CD14-positive monocyte (primary cell): ENCODE measurements at regions not wholly inside any gene's neighbourhood (a gene's known extent, or its start where the extent isn't known, plus 50 kb on each side); places are given as distances from the start of the nearest gene placed in this dataset.

Experiments used
- DNase-seq, 3 donors: peaks; one replicate each; pipeline ENCODE4 v3.0.0-alpha.2; 2011 to 2022
- H2AFZ ChIP-seq: 2 replicates; pipeline ENCODE4 v1.6.0; 2012; ENCODE audit warnings: mild to moderate bottlenecking, low read depth, low read length, inconsistent platforms; ENCODE audit not compliant: insufficient read depth, poor library complexity, severe bottlenecking
- H3K27ac ChIP-seq, 2 donors: 1 replicate in 1 of 2; 2 replicates in 1 of 2; pipeline ENCODE4 v1.5.1; 2012 to 2013; ENCODE audit warnings: low read length in 2 of 2, control low read depth in 1 of 2, inconsistent platforms in 1 of 2, low read depth in 1 of 2, mild to moderate bottlenecking in 1 of 2
- H3K27me3 ChIP-seq, 2 donors: one replicate each; pipeline versions ENCODE4 v1.6.0 to v1.6.1; 2011 to 2013; ENCODE audit warnings: low read length in 2 of 2; ENCODE audit not compliant: control insufficient read depth in 2 of 2, insufficient read depth in 2 of 2
- H3K36me3 ChIP-seq, 2 donors: replicated peaks in 1 of 2; 1 replicate in 1 of 2; 2 replicates in 1 of 2; pipeline versions ENCODE4 v1.5.1 to v1.6.1; 2012 to 2013; ENCODE audit warnings: low read length in 2 of 2, control low read depth in 1 of 2, inconsistent platforms in 1 of 2, mild to moderate bottlenecking in 1 of 2; ENCODE audit not compliant: insufficient read depth in 2 of 2, control insufficient read depth in 1 of 2
- H3K4me1 ChIP-seq, 2 donors: 1 replicate in 1 of 2; 2 replicates in 1 of 2; pipeline versions ENCODE4 v1.5.1 to v1.6.1; 2012 to 2013; ENCODE audit warnings: low read length in 2 of 2, control low read depth in 1 of 2, inconsistent platforms in 1 of 2, mild to moderate bottlenecking in 1 of 2, moderate library complexity in 1 of 2; ENCODE audit not compliant: insufficient read depth in 2 of 2, control insufficient read depth in 1 of 2
- H3K4me2 ChIP-seq: replicated peaks from 2 replicates; pipeline ENCODE3; 2012; ENCODE audit warnings: low read length, moderate library complexity, mild to moderate bottlenecking; ENCODE audit not compliant: poor library complexity, severe bottlenecking; ENCODE audit errors: extremely low read depth
- H3K4me3 ChIP-seq, 3 experiments: fragments of 200-600 bp in 1 of 3; sonication (generic) in 1 of 3; replicated peaks in 1 of 3; 1 replicate in 2 of 3; 2 replicates in 1 of 3; pipeline ENCODE4 v1.5.1; 2011 to 2013; ENCODE audit warnings: low read length in 3 of 3, mild to moderate bottlenecking in 3 of 3, control low read depth in 2 of 3, low read depth in 2 of 3, inconsistent platforms in 1 of 3, moderate library complexity in 1 of 3
- H3K79me2 ChIP-seq: 2 replicates; pipeline ENCODE4 v1.6.0; 2012; ENCODE audit warnings: mild to moderate bottlenecking, control low read depth, inconsistent platforms, low read length, moderate library complexity; ENCODE audit not compliant: insufficient read depth
- H3K9ac ChIP-seq: 2 replicates; pipeline ENCODE4 v1.6.0; 2017; ENCODE audit warnings: low read length, mild to moderate bottlenecking; ENCODE audit not compliant: insufficient read depth, poor library complexity, severe bottlenecking
- H3K9me3 ChIP-seq, 2 donors: replicated peaks in 1 of 2; 1 replicate in 1 of 2; 2 replicates in 1 of 2; pipeline versions ENCODE4 v1.5.1 to v1.6.1; 2012 to 2013; ENCODE audit warnings: low read length in 2 of 2, control low read depth in 1 of 2; ENCODE audit not compliant: control insufficient read depth in 1 of 2, insufficient read depth in 1 of 2
- H4K20me1 ChIP-seq: 2 replicates; pipeline ENCODE4 v1.6.0; 2012; ENCODE audit warnings: mild to moderate bottlenecking, low read length, control low read depth, moderate library complexity; ENCODE audit not compliant: insufficient read depth
- H3K27ac Mint-ChIP-seq, 7 donors: one replicate each; pipeline ENCODE4 v1.8.0; 2020; ENCODE audit warnings: mild to moderate bottlenecking in 7 of 7, mixed read lengths in 7 of 7, moderate library complexity in 6 of 7, inconsistent platforms in 2 of 7
- H3K27me3 Mint-ChIP-seq, 3 donors: one replicate each; pipeline ENCODE4 v1.8.0; 2021 to 2022; ENCODE audit warnings: low read depth in 3 of 3, mild to moderate bottlenecking in 3 of 3, mixed read lengths in 3 of 3, moderate library complexity in 3 of 3, inconsistent platforms in 1 of 3
- H3K36me3 Mint-ChIP-seq, 2 donors: one replicate each; pipeline ENCODE4 v1.8.0; 2020; ENCODE audit warnings: mixed read lengths in 2 of 2, inconsistent platforms in 1 of 2, mild to moderate bottlenecking in 1 of 2
- H3K4me1 Mint-ChIP-seq: one replicate; pipeline ENCODE4 v1.8.0; 2020; ENCODE audit warnings: mild to moderate bottlenecking, mixed read lengths
- H3K4me3 Mint-ChIP-seq, 2 donors: one replicate each; pipeline ENCODE4 v1.8.0; 2020; ENCODE audit warnings: mild to moderate bottlenecking in 2 of 2, mixed read lengths in 2 of 2, moderate library complexity in 1 of 2
- H3K9me3 Mint-ChIP-seq, 7 donors: one replicate each; pipeline ENCODE4 v1.8.0; 2020 to 2022; ENCODE audit warnings: mixed read lengths in 7 of 7, mild to moderate bottlenecking in 6 of 7, moderate library complexity in 6 of 7, inconsistent platforms in 2 of 7
- CTCF ChIP-seq: fragments of 200-600 bp; IDR thresholded peaks from one replicate; pipeline ENCODE4 v1.8.0; 2022; ENCODE audit warnings: antibody characterized with exemption, mild to moderate bottlenecking
- WGBS: methylation state at CpG from one replicate; pipeline ENCODE4 v1.1.5; 2013; ENCODE audit warnings: missing lambda C conversion rate; ENCODE audit not compliant: insufficient coverage; 5-methylcytosine and 5-hydroxymethylcytosine counted together
- intact Hi-C, 2 donors: fragments of 100-400 bp; cut with micrococcal nuclease; formaldehyde crosslinking; loops; one replicate each; pipeline versions ENCODE4 v1.15.0 to v1.15.1; 2023

- Histone ChIP-seq H3K4me1 (no peaks in the 10 kb centered on the region), H3K4me3 (no peak overlapping the region), H3K27ac (no peak overlapping the region), H4K20me1 (no peaks in the 10 kb centered on the region), H3K27me3 (no peaks in the 10 kb centered on the region), H3K4me2 (no peak overlapping the region), H3K36me3 (no peaks in the 10 kb centered on the region), H3K79me2 (no peaks in the 10 kb centered on the region), H2AFZ (no peak overlapping the region), H3K9me3 (peaks cover 0 to 3% of the 10 kb centered on the region in 2 donors), H3K9ac (no peak overlapping the region)
- no peaks in the 10 kb centered on the region for H3K4me1 Mint-ChIP-seq
- no peak overlapping the region for H3K4me3 Mint-ChIP-seq
- H3K9me3 Mint-ChIP-seq = peaks cover 0 to 17% (median 3%) of the 10 kb centered on the region in 7 donors
- no peak overlapping the region for H3K27ac Mint-ChIP-seq
- WGBS = 90% methylated on average over 3 of the region's 5 CpGs
- no peak for DNase-seq
- intact Hi-C loops = no loop called here
- no peak for TF ChIP-seq CTCF
- no peaks in the 10 kb centered on the region for H3K36me3 Mint-ChIP-seq
- peaks cover 0 to 2% (median 1%) of the 10 kb centered on the region in 3 donors for H3K27me3 Mint-ChIP-seq
Measured at GRCh38 chr2:2797797-2798196, 466.7 kb upstream of the MYT1L start.

- Mint-ChIP-seq H3K36me3 (no peaks in the 10 kb centered on the region), H3K27ac (no peak overlapping the region), H3K4me1 (no peaks in the 10 kb centered on the region), H3K9me3 (peaks cover 0 to 18% (median 3%) of the 10 kb centered on the region in 7 donors), H3K27me3 (peaks cover under 1 to 2% (median 1%) of the 10 kb centered on the region in 3 donors), H3K4me3 (no peak overlapping the region)
- no peak overlapping the region for H2AFZ ChIP-seq
- no peak for TF ChIP-seq CTCF
- 96% methylated on average over 12 of the region's 14 CpGs for WGBS
- no peak overlapping the region for H3K27ac ChIP-seq
- no peaks in the 10 kb centered on the region for H3K79me2 ChIP-seq
- no peak overlapping the region for H3K9ac ChIP-seq
- no peak overlapping the region for H3K4me2 ChIP-seq
- intact Hi-C loops = no loop called here
- no peaks in the 10 kb centered on the region for H3K4me1 ChIP-seq
- no peak for DNase-seq
- H3K36me3 ChIP-seq = no peaks in the 10 kb centered on the region
- no peaks in the 10 kb centered on the region for H3K9me3 ChIP-seq
- H3K27me3 ChIP-seq = no peaks in the 10 kb centered on the region
- no peaks in the 10 kb centered on the region for H4K20me1 ChIP-seq
- H3K4me3 ChIP-seq = no peak overlapping the region
Measured at GRCh38 chr2:2796207-2796606, 465.1 kb upstream of the MYT1L start.
